HEK293 (cell line): ENCODE measurements at regions not wholly inside any gene's neighbourhood (a gene's known extent, or its start where the extent isn't known, plus 50 kb on each side); places are given as distances from the start of the nearest gene placed in this dataset.

Source experiments
- CTCF ChIP-seq: fragments of 450-650 bp; formaldehyde crosslinking; IDR thresholded peaks from 2 replicates; pipeline ENCODE4 v1.5.1; 2016; ENCODE audit warnings: missing biosample characterization, missing genetic modification characterization
- GFI1B ChIP-seq: fragments of 450-650 bp; formaldehyde crosslinking; IDR thresholded peaks from 2 replicates; pipeline ENCODE4 v1.5.1; 2016; ENCODE audit warnings: missing biosample characterization, missing genetic modification characterization
- KLF9 ChIP-seq: fragments of 450-650 bp; formaldehyde crosslinking; IDR thresholded peaks from 2 replicates; pipeline ENCODE4 v1.5.1; 2016; ENCODE audit warnings: missing biosample characterization, missing genetic modification characterization, low read depth
- REST ChIP-seq: fragments of 450-650 bp; formaldehyde crosslinking; IDR thresholded peaks from 2 replicates; pipeline ENCODE4 v1.5.1; 2016; ENCODE audit warnings: missing biosample characterization, missing genetic modification characterization
- ZBTB1 ChIP-seq: fragments of 450-650 bp; formaldehyde crosslinking; IDR thresholded peaks from 2 replicates; pipeline ENCODE4 v1.5.1; 2016; ENCODE audit warnings: missing biosample characterization, missing genetic modification characterization
- ZBTB26 ChIP-seq: fragments of 450-650 bp; formaldehyde crosslinking; optimal IDR thresholded peaks from 2 replicates; pipeline ENCODE3; 2016; ENCODE audit warnings: missing biosample characterization, mild to moderate bottlenecking, missing genetic modification characterization
- ZNF23 ChIP-seq: fragments of 450-650 bp; formaldehyde crosslinking; IDR thresholded peaks from 2 replicates; pipeline ENCODE4 v1.5.1; 2016; ENCODE audit warnings: missing biosample characterization, missing genetic modification characterization, borderline replicate concordance
- ZNF311 ChIP-seq: fragments of 450-650 bp; formaldehyde crosslinking; IDR thresholded peaks from 2 replicates; pipeline ENCODE4 v1.5.1; 2017; ENCODE audit warnings: missing biosample characterization, missing genetic modification characterization, borderline replicate concordance
- ZNF626 ChIP-seq: fragments of 450-650 bp; sonication (Bioruptor Pico); formaldehyde crosslinking; IDR thresholded peaks from 2 replicates; pipeline ENCODE4 v1.5.1; 2018; ENCODE audit warnings: missing biosample characterization, missing genetic modification characterization, inconsistent platforms
- ZNF747 ChIP-seq: fragments of 450-650 bp; formaldehyde crosslinking; IDR thresholded peaks from 2 replicates; pipeline ENCODE4 v1.5.1; 2016; ENCODE audit warnings: missing biosample characterization, missing genetic modification characterization
- TF ChIP-seq, protein P1 (sequence below): fragments of 450-650 bp; formaldehyde crosslinking; IDR thresholded peaks from 2 replicates; pipeline ENCODE4 v1.5.1; 2016; ENCODE audit warnings: missing biosample characterization, missing genetic modification characterization, low read depth

DNA sequence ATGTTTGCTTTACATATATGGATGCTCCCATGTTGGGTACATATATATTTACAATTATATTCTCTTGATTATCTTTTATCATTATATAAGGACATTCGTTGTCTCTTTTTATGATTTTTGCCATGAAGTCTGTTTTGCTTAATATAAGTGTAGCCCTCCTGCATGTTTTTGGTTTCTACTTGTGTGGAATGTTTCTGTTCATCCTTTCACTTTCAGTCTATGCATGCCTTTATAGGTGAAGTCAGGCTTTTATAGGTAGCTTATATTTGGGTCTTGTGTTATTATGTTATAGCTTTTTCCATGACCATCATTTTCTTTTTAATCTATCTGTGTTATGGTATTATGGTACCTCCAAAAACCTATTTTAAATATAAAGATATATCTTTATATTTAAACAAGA is 612.5 kb upstream of the HS3ST5 start:
- TF ChIP-seq ZNF23 (tag by site-specific recombination) = no peak
- TF ChIP-seq CTCF (tag by site-specific recombination) = no peak
- TF ChIP-seq ZNF311 (tag by site-specific recombination) = no peak
- TF ChIP-seq, protein P1, sequence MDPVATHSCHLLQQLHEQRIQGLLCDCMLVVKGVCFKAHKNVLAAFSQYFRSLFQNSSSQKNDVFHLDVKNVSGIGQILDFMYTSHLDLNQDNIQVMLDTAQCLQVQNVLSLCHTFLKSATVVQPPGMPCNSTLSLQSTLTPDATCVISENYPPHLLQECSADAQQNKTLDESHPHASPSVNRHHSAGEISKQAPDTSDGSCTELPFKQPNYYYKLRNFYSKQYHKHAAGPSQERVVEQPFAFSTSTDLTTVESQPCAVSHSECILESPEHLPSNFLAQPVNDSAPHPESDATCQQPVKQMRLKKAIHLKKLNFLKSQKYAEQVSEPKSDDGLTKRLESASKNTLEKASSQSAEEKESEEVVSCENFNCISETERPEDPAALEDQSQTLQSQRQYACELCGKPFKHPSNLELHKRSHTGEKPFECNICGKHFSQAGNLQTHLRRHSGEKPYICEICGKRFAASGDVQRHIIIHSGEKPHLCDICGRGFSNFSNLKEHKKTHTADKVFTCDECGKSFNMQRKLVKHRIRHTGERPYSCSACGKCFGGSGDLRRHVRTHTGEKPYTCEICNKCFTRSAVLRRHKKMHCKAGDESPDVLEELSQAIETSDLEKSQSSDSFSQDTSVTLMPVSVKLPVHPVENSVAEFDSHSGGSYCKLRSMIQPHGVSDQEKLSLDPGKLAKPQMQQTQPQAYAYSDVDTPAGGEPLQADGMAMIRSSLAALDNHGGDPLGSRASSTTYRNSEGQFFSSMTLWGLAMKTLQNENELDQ = no peak
- no peak for TF ChIP-seq ZBTB26 (tag by site-specific recombination)
- no peak for TF ChIP-seq GFI1B (tag by site-specific recombination)
- TF ChIP-seq KLF9 (tag by site-specific recombination) = no peak
- no peak for TF ChIP-seq ZNF747 (tag by site-specific recombination)
- TF ChIP-seq ZBTB1 (tag by site-specific recombination) = no peak
- no peak for TF ChIP-seq ZNF626
- no peak for TF ChIP-seq REST
